ENCODE measurements at regions not wholly inside any gene's neighbourhood (a gene's known extent, or its start where the extent isn't known, plus 50 kb on each side); places are given as distances from the start of the nearest gene placed in this dataset.

GRCh38 chr10:3429676-3430075 lies 257.1 kb upstream of the PITRM1 start:
- no peak for TF ChIP-seq CTCF (IDR thresholded peaks at IDR 0.05; ENCODE audit: unreplicated experiment)
- no peak for DNase-seq (ENCODE audit: low spot score in 2 of 2, unreplicated experiment in 2 of 2)

GRCh38 chr10:3428826-3429225 lies 256.2 kb upstream of the PITRM1 start:
- no peak overlapping the region for H3K4me3 Mint-ChIP-seq
- DNase-seq (ENCODE audit: low spot score in 2 of 2, unreplicated experiment in 2 of 2) = no peak
- H3K27ac Mint-ChIP-seq = no peak overlapping the region
- peaks cover 27% of the 10 kb centered on the region for H3K4me1 Mint-ChIP-seq
- no peaks in the 10 kb centered on the region for H3K36me3 Mint-ChIP-seq
- peaks cover 8% of the 10 kb centered on the region for H3K9me3 Mint-ChIP-seq
- H3K27me3 Mint-ChIP-seq (ENCODE audit: low read depth) = peaks cover 11% of the 10 kb centered on the region
- TF ChIP-seq CTCF (IDR thresholded peaks at IDR 0.05; ENCODE audit: unreplicated experiment) = no peak

More at GRCh38 chr10:3429676-3430075, 257.1 kb upstream of the PITRM1 start:
- Mint-ChIP-seq H3K4me1 (peaks cover 20% of the 10 kb centered on the region), H3K4me3 (no peak overlapping the region), H3K27ac (no peak overlapping the region), H3K27me3 (ENCODE audit: low read depth) (peaks cover 5% of the 10 kb centered on the region), H3K36me3 (no peaks in the 10 kb centered on the region), H3K9me3 (peaks cover 8% of the 10 kb centered on the region)

- Mint-ChIP-seq H3K9me3 (peaks cover 8% of the 10 kb centered on the region), H3K4me1 (peaks cover 31% of the 10 kb centered on the region), H3K27me3 (ENCODE audit: low read depth) (peaks cover 18% of the 10 kb centered on the region), H3K36me3 (no peaks in the 10 kb centered on the region), H3K27ac (no peak overlapping the region), H3K4me3 (no peak overlapping the region)
- TF ChIP-seq CTCF (IDR thresholded peaks at IDR 0.05; ENCODE audit: unreplicated experiment) = no peak
- no peak for DNase-seq (ENCODE audit: low spot score in 2 of 2, unreplicated experiment in 2 of 2)
These were observed 255.4 kb upstream of the PITRM1 start for GRCh38 chr10:3427950-3428354.

- H3K36me3 Mint-ChIP-seq = no peaks in the 10 kb centered on the region
- no peak overlapping the region for H3K4me3 Mint-ChIP-seq
- TF ChIP-seq CTCF (IDR thresholded peaks at IDR 0.05; ENCODE audit: unreplicated experiment) = no peak
- DNase-seq (ENCODE audit: low spot score in 2 of 2, unreplicated experiment in 2 of 2) = no peak
- peaks cover 8% of the 10 kb centered on the region for H3K9me3 Mint-ChIP-seq
- peaks cover 31% of the 10 kb centered on the region for H3K4me1 Mint-ChIP-seq
- peaks cover 21% of the 10 kb centered on the region for H3K27me3 Mint-ChIP-seq (ENCODE audit: low read depth)
- H3K27ac Mint-ChIP-seq = no peak overlapping the region
These were observed 254.8 kb upstream of the PITRM1 start for GRCh38 chr10:3427347-3427746.

- H3K27ac Mint-ChIP-seq = no peak overlapping the region
- H3K9me3 Mint-ChIP-seq = peaks cover 8% of the 10 kb centered on the region
- peaks cover 31% of the 10 kb centered on the region for H3K4me1 Mint-ChIP-seq
- H3K4me3 Mint-ChIP-seq = no peak overlapping the region
- no peak for TF ChIP-seq CTCF (IDR thresholded peaks at IDR 0.05; ENCODE audit: unreplicated experiment)
- no peaks in the 10 kb centered on the region for H3K36me3 Mint-ChIP-seq
- DNase-seq (ENCODE audit: low spot score in 2 of 2, unreplicated experiment in 2 of 2) = no peak
- H3K27me3 Mint-ChIP-seq (ENCODE audit: low read depth) = peaks cover 29% of the 10 kb centered on the region
These were observed 253.7 kb upstream of the PITRM1 start for GRCh38 chr10:3426190-3426845.

All from mesothelial cell of epicardium (in vitro differentiated cells).